HepG2 (cell line): ENCODE measurements at regions not wholly inside any gene's neighbourhood (a gene's known extent, or its start where the extent isn't known, plus 50 kb on each side); places are given as distances from the start of the nearest gene placed in this dataset.

ENCODE experiments used
- ATAC-seq: fragments of 200-7000 bp; cut with Tn5 transposase; 3 replicates; pipeline ENCODE4 v1.9.1; 2020; ENCODE audit warnings: mild to moderate bottlenecking, moderate library complexity
- BruUV-seq: library from RNA; stranded (reverse); fragments of 400-500 nt; replicated peaks from 2 replicates; lab custom pipeline; 2021; lab: Mats Ljungman, UMichigan
- CTCF ChIA-PET: fragments of 300-600 bp; formaldehyde crosslinking; extraction: SDS; loops from one replicate; lab custom pipeline; 2021; ENCODE audit warnings: low total read pairs, inconsistent platforms, low intra/inter-chr PET ratio; lab: Yijun Ruan, JAX
- POLR2A ChIA-PET: fragments of 350-600 bp; sonication (Branson Sonifier 250); formaldehyde crosslinking; loops from one replicate; lab custom pipeline; 2020; ENCODE audit warnings: antibody characterized with exemption, inconsistent platforms; lab: Yijun Ruan, JAX
- DNase-seq: peaks from one replicate; pipeline ENCODE4 v3.0.0-alpha.2; 2015; ENCODE audit warnings: low spot score
- FAIRE-seq: peaks from 3 replicates; lab custom pipeline; 2011; peaks lifted over from hg19 to GRCh38; lab: Jason Lieb, UNC
- H2AFZ ChIP-seq: one replicate; pipeline ENCODE4 v1.6.1; 2011; ENCODE audit warnings: low read length, inconsistent platforms
- H3K27ac ChIP-seq: fragments of 300-600 bp; 3 replicates; pipeline ENCODE4 v1.8.0; 2011; ENCODE audit warnings: mixed run types, mild to moderate bottlenecking, mixed read lengths, low read length, inconsistent platforms; ENCODE audit not compliant: insufficient read depth; ENCODE audit errors: extremely low read length
- H3K27me3 ChIP-seq, 2 experiments: fragments of 200-600 bp in 1 of 2; 2 replicates in 1 of 2; 3 replicates in 1 of 2; pipeline versions ENCODE4 v1.6.0 to v1.8.0; 2011; ENCODE audit warnings: low read length in 2 of 2, mild to moderate bottlenecking in 2 of 2, moderate library complexity in 2 of 2, inconsistent platforms in 1 of 2; ENCODE audit not compliant: insufficient read depth in 2 of 2, control insufficient read depth in 1 of 2
- H3K36me3 ChIP-seq, 2 experiments: fragments of 200-600 bp in 1 of 2; replicated peaks in 1 of 2; 2 replicates in 1 of 2; 3 replicates in 1 of 2; pipeline versions ENCODE4 v1.5.1 to v1.8.0; 2011; ENCODE audit warnings: low read length in 2 of 2, inconsistent platforms in 1 of 2; ENCODE audit not compliant: insufficient read depth in 2 of 2, control insufficient read depth in 1 of 2
- H3K4me1 ChIP-seq: 2 replicates; pipeline ENCODE4 v1.5.1; 2012; ENCODE audit warnings: low read length, inconsistent platforms; ENCODE audit not compliant: insufficient read depth
- H3K4me2 ChIP-seq: 2 replicates; pipeline ENCODE4 v1.6.0; 2011; ENCODE audit warnings: low read depth, low read length, inconsistent platforms
- H3K4me3 ChIP-seq, 3 experiments: fragments of 200-600 bp in 1 of 3; sonication (generic), shearing (Covaris generic) in 1 of 3; replicated peaks in 1 of 3; 2 replicates each; pipeline ENCODE4 v1.5.1; 2011 to 2016; ENCODE audit warnings: low read length in 3 of 3, inconsistent platforms in 2 of 3, low read depth in 2 of 3, mild to moderate bottlenecking in 2 of 3, control low read depth in 1 of 3, mixed read lengths in 1 of 3; ENCODE audit not compliant: insufficient read depth in 1 of 3
- H3K79me2 ChIP-seq: one replicate; pipeline ENCODE4 v1.6.1; 2011; ENCODE audit warnings: low read length, inconsistent platforms; ENCODE audit not compliant: insufficient read depth
- H3K9ac ChIP-seq: 2 replicates; pipeline ENCODE4 v1.6.0; 2011; ENCODE audit warnings: mild to moderate bottlenecking, low read depth, low read length, inconsistent platforms; ENCODE audit not compliant: insufficient read depth
- H3K9me3 ChIP-seq: 2 replicates; pipeline ENCODE4 v1.5.1; 2012; ENCODE audit warnings: mild to moderate bottlenecking, low read length
- H4K20me1 ChIP-seq: 2 replicates; pipeline ENCODE4 v1.6.0; 2011; ENCODE audit warnings: inconsistent platforms, mild to moderate bottlenecking, low read length, moderate library complexity; ENCODE audit not compliant: insufficient read depth
- CREB1 ChIP-seq, 2 experiments: fragments of 450-650 bp in 1 of 2; IDR thresholded peaks; 2 replicates each; pipeline ENCODE4 v1.6.1; 2016 to 2017; ENCODE audit warnings: control low read depth in 1 of 2, mild to moderate bottlenecking in 1 of 2, missing compliant biosample characterization in 1 of 2, missing genetic modification characterization in 1 of 2
- CREM ChIP-seq, 2 experiments: sonication (generic) in 1 of 2; formaldehyde crosslinking in 1 of 2; IDR thresholded peaks; 2 replicates each; pipeline versions ENCODE4 v1.4.0 to v1.6.1; 2016 to 2020; ENCODE audit warnings: antibody characterized with exemption in 1 of 2, mild to moderate bottlenecking in 1 of 2, missing genetic modification reagents in 1 of 2
- MTF1 ChIP-seq: sonication (generic); formaldehyde crosslinking; IDR thresholded peaks from 2 replicates; pipeline ENCODE4 v1.5.0; 2020; ENCODE audit warnings: missing genetic modification reagents
- NR1H2 ChIP-seq: sonication (generic); formaldehyde crosslinking; IDR thresholded peaks from 2 replicates; pipeline ENCODE4 v1.8.1; 2022; ENCODE audit warnings: low read depth, missing genetic modification reagents, borderline replicate concordance
- ZNF598 ChIP-seq: sonication (generic); formaldehyde crosslinking; IDR thresholded peaks from 2 replicates; pipeline ENCODE4 v1.5.1; 2020; ENCODE audit warnings: mild to moderate bottlenecking, missing genetic modification reagents, borderline replicate concordance
- WGBS: methylation state at CpG from one replicate; pipeline ENCODE4 v1.1.6; 2017; ENCODE audit warnings: low lambda C conversion rate; 5-methylcytosine and 5-hydroxymethylcytosine counted together
- in situ Hi-C: cut with HindIII; loops from 2 replicates; pipeline ENCODE4 v1.10.0; 2017; ENCODE audit warnings: low pct_unique_long_range_greater_than_20kb; ENCODE audit not compliant: extremely low pct_ligation_motif_present
- intact Hi-C: fragments of 100-400 bp; cut with micrococcal nuclease; formaldehyde crosslinking; loops from one replicate; pipeline ENCODE4 v1.10.0; 2022; ENCODE audit not compliant: unreplicated experiment
- TF ChIP-seq, protein P1 (sequence below): sonication (generic); formaldehyde crosslinking; IDR thresholded peaks from 2 replicates; pipeline ENCODE4 v1.4.0; 2020; ENCODE audit warnings: mild to moderate bottlenecking, missing genetic modification reagents
- TF ChIP-seq, protein P2 (sequence below): conservative IDR thresholded peaks from 2 replicates; pipeline ENCODE4 v1.6.1; 2018; ENCODE audit warnings: missing genetic modification reagents
- TF ChIP-seq, protein P3 (sequence below): sonication (generic); formaldehyde crosslinking; IDR thresholded peaks from 2 replicates; pipeline ENCODE4 v1.4.0; 2020; ENCODE audit warnings: mild to moderate bottlenecking, missing genetic modification reagents, borderline replicate concordance

DNA sequence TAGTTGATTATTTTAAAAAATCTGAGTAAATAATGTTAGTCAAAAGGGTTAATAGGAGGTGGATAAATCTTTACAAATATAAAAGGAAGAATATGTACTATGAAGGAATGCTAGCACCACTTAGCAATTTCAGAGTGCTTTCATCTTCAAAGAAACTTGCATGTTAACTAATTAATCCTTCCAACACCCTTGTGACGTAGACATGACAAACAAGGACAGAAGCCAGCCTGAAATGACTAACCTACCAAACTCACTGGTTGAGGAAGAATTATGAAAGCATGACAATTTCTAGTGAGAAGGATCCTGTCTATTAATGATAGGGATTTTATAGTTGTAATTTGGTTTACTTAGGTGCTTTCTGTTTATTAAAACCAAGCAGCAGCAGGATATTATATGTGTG lies 468.0 kb upstream of the FZD8 start:
- Histone ChIP-seq H3K4me1 (peaks cover 11% of the 10 kb centered on the region; the same call in 1 of the 2 replicates), H2AFZ (no peak overlapping the region), H3K36me3 (no peaks in the 10 kb centered on the region), H3K27me3 (no peaks in the 10 kb centered on the region), H3K9ac (no peak overlapping the region), H3K4me2 (no peak overlapping the region), H3K4me3 (no peak overlapping the region), H3K27ac (no peak overlapping the region), H3K9me3 (no peaks in the 10 kb centered on the region), H3K79me2 (no peaks in the 10 kb centered on the region), H4K20me1 (no peaks in the 10 kb centered on the region)
- 17% methylated on average over 1 of the region's 1 CpG for WGBS
- DNase-seq, result no peak
- POLR2A ChIA-PET, result no interaction called here
- BruUV-seq, result no TSS peak
- no peak for FAIRE-seq
- intact Hi-C loops (no loop called here), in situ Hi-C loops (no loop called here)
- no peak for ATAC-seq
- CTCF ChIA-PET, result no interaction called here
- TF ChIP-seq MTF1 (CRISPR knock-in tag) (no peak), ZNF598 (CRISPR knock-in tag) (no peak), CREM (IDR thresholded peaks at IDR 0.05) (no peak), CREM (CRISPR knock-in tag; IDR thresholded peaks at IDR 0.05) (no peak), NR1H2 (CRISPR knock-in tag) (no peak), CREB1 (IDR thresholded peaks at IDR 0.05) (peak; percentile 70), CREB1 (CRISPR knock-in tag; IDR thresholded peaks at IDR 0.05) (no peak)
- TF ChIP-seq, protein P1, sequence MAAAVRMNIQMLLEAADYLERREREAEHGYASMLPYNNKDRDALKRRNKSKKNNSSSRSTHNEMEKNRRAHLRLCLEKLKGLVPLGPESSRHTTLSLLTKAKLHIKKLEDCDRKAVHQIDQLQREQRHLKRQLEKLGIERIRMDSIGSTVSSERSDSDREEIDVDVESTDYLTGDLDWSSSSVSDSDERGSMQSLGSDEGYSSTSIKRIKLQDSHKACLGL (CRISPR knock-in tag), result no peak
- TF ChIP-seq, protein P2, sequence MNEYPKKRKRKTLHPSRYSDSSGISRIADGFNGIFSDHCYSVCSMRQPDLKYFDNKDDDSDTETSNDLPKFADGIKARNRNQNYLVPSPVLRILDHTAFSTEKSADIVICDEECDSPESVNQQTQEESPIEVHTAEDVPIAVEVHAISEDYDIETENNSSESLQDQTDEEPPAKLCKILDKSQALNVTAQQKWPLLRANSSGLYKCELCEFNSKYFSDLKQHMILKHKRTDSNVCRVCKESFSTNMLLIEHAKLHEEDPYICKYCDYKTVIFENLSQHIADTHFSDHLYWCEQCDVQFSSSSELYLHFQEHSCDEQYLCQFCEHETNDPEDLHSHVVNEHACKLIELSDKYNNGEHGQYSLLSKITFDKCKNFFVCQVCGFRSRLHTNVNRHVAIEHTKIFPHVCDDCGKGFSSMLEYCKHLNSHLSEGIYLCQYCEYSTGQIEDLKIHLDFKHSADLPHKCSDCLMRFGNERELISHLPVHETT, result no peak
- TF ChIP-seq, protein P3, sequence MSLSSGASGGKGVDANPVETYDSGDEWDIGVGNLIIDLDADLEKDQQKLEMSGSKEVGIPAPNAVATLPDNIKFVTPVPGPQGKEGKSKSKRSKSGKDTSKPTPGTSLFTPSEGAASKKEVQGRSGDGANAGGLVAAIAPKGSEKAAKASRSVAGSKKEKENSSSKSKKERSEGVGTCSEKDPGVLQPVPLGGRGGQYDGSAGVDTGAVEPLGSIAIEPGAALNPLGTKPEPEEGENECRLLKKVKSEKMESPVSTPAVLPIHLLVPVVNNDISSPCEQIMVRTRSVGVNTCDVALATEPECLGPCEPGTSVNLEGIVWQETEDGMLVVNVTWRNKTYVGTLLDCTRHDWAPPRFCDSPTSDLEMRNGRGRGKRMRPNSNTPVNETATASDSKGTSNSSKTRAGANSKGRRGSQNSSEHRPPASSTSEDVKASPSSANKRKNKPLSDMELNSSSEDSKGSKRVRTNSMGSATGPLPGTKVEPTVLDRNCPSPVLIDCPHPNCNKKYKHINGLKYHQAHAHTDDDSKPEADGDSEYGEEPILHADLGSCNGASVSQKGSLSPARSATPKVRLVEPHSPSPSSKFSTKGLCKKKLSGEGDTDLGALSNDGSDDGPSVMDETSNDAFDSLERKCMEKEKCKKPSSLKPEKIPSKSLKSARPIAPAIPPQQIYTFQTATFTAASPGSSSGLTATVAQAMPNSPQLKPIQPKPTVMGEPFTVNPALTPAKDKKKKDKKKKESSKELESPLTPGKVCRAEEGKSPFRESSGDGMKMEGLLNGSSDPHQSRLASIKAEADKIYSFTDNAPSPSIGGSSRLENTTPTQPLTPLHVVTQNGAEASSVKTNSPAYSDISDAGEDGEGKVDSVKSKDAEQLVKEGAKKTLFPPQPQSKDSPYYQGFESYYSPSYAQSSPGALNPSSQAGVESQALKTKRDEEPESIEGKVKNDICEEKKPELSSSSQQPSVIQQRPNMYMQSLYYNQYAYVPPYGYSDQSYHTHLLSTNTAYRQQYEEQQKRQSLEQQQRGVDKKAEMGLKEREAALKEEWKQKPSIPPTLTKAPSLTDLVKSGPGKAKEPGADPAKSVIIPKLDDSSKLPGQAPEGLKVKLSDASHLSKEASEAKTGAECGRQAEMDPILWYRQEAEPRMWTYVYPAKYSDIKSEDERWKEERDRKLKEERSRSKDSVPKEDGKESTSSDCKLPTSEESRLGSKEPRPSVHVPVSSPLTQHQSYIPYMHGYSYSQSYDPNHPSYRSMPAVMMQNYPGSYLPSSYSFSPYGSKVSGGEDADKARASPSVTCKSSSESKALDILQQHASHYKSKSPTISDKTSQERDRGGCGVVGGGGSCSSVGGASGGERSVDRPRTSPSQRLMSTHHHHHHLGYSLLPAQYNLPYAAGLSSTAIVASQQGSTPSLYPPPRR, result no peak
